Stimulated activated CD8-positive, alpha-beta memory T cell treated with anti-CD3 and anti-CD28 coated beads, Interleukin-15, amount 100 ng/mL, for 24 hours (primary cell): ENCODE measurements at regions not wholly inside any gene's neighbourhood (a gene's known extent, or its start where the extent isn't known, plus 50 kb on each side); places are given as distances from the start of the nearest gene placed in this dataset.
"Not testable (repeated sequence)": the region's sequence is repeated elsewhere in the genome, so short reads cannot be mapped to it uniquely, and the experiment has no call there.

ENCODE experiments used
- DNase-seq: peaks from one replicate; pipeline ENCODE4 v3.0.0-alpha.2; 2020; ENCODE audit warnings: low read depth

DNA sequence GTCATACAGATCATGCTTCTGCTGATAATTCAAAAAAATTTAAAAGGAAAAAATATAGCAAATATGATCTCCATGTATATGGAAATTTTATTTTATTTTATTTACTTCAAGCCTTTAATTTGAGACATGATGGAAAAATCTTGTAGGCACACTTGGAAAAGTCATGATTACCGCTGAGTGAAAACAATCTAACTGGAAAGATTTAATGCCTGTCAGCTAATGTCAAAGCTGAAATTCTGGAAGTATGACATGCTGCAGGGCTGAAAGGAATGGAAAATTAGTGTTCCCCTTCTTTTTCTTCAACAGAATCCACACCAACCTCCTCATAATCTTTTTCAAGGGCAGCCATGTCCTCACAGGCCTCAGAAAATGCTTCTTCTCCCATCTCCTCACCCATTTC lies 58.2 kb downstream of the RPRM start:
- DNase-seq = no peak

- no peak for DNase-seq
Observed at GRCh38 chr2:153417077-153417476, 61.5 kb downstream of the RPRM start.

DNA sequence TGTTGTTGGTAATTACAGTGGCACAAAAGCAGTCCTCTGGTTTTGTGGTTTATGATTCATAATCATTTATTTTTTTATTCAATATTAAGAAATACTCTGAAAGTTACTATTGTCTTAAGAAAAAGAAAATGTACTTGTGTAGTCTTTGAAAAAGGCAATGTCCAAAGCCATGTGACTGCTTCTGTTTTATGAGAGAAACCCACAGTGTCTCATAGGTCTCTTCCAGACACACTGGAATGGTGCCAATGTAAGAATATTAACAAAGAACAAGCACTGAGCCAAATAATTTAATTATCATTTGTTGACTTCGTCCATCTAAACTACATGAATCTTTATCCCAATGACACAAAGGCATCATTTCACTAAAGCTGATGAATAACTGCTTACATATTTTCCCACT lies 62.5 kb downstream of the RPRM start:
- no peak for DNase-seq

GRCh38 chr2:153408710-153409385 lies 69.7 kb downstream of the RPRM start:
- DNase-seq = no peak

DNA sequence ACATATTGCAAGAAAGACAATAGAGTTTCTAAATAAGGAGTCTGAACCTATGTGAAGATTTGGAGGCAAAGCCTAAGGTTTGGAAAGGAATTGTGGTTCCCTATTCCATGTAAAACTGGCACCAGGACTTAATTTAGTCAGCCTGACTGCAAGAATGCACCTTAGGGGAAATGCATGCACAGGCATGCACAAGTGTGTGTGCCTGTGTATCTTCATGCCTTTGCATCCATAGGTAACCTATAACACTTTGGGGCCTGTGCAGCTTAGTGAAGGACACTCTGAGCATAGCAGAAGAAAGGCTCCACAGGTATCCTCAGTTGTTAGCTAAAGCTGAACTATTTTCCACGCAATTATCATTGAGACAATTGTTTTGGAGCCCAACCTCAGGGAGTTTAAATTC lies 73.4 kb downstream of the RPRM start:
- DNase-seq = no peak

DNA sequence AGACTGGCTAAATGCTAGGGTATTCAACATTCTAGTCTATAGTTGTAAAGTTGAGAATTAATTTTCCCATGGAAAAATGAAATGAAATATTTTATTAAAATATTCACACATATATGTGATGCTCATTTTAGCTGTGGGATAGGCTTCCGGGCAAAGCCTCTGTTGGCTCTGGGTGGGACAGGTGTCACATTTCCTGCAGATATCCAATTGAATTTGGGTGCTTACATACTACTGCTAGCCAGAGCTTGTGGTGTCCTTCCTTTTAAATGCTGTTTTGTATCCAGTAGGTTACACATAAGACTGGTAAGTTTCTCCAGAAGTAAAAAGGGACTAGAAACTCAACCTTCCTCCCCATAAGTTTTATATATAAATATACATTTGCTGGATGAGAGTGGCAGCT lies 73.8 kb downstream of the RPRM start:
- DNase-seq = no peak

GRCh38 chr2:153403940-153404339 lies 74.6 kb downstream of the RPRM start:
- no peak for DNase-seq

GRCh38 chr2:153403352-153403751 lies 75.2 kb downstream of the RPRM start:
- not testable (repeated sequence) for DNase-seq

- no peak for DNase-seq
Observed at GRCh38 chr2:153394686-153395085, 83.9 kb downstream of the RPRM start.

DNA sequence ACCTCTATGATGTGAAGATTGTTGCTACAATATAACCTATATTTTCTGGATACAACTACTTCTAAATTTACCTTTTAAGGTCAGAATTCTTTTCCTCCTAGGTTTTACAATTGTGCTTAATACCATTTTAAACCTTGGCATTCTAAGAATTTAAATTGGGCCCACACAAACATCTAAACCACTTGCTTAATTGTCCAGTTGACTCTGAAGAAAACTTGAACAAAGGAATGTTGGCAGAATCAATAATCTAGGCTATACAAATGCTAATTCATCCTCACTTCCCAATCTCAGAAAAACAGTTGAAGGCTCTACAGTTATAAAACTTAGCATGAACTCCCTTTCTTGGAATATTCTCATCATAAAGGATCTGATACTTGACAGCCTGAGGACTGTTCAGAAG lies 84.3 kb downstream of the RPRM start:
- no peak for DNase-seq

DNA sequence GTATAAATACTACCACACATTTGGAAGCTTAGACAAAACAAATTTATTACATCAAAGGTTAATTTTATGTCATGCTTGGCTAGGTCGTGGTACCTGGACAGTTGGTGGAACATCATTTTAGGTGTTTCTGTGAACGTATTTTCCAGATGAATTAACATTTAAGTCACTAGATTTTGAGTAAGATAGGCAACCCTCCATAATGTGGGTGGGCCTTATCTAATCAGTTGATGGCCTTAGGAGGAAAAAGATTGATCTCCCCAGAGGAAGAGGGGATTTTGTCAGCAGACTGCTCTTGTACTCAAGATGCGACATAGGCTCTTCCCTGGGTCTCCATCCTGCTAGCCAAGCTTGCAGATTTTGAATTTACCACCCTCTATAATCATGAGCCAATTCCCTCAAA lies 85.0 kb downstream of the RPRM start:
- DNase-seq = no peak

DNA sequence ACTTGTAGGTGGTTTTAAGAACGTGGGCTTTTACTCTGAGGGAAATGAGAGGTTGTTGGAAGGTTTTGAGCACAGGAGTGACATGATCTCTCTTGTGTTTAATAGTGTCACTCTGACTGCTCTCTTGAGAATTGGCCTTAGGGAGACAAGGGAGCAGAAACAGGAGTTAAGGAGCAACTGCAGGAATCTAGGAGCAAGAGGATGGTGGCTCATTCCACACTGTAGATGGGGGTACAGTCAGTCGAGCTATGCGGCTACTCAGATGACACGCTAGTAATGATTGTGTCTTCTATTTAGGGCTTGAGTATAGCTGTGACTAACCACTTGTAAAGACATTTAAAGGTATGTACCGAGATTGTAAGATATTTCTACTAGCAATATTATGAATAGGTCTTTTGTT lies 87.4 kb downstream of the RPRM start:
- DNase-seq = no peak

DNA sequence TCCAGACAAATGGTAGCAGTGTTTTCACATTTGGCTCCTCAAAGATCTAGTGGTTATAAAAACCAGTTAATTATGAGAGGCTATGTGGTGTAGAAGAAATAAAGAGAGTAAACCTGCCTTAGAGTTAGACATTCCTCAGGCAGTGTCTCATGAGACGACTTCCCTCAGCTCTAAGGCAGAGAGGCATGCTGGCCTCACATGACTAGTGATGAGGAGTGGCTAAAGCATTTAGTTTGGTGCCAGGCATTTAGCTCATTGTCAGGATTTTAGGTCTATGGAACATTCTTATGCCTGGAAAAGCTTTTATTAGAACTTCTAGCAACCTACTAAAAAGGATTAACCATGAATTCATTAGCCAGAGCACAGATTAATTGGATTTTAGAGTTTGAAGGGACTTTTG lies 90.3 kb downstream of the RPRM start:
- DNase-seq = no peak

DNA sequence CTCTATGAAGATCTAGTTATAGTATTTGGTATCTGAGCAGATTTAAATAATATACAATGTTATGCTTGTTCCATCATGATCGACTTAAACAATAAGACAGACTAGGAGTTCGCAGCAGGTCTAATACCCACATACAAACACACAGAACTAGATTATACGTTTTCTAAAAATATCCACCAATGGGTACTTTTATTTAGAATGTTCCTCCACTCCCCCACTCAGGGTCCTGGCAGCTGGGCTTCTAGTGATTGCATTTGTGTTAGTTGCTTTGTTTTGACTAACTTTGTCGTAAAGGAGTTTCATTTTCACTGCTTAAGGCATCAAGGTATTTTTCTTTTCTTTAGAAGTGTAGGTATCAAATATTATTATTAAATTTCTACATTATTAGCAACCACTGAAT lies 91.4 kb downstream of the RPRM start:
- no peak for DNase-seq

- no peak for DNase-seq
Observed at GRCh38 chr2:153386481-153386897, 92.1 kb downstream of the RPRM start.

- DNase-seq = no peak
Observed at GRCh38 chr2:153373510-153374279, 104.9 kb downstream of the RPRM start.

GRCh38 chr2:153360239-153360638 lies 118.3 kb downstream of the RPRM start:
- no peak for DNase-seq

GRCh38 chr2:153354377-153354776 lies 124.2 kb downstream of the RPRM start:
- no peak for DNase-seq

- DNase-seq = no peak
Observed at GRCh38 chr2:153349603-153350002, 129.0 kb downstream of the RPRM start.

DNA sequence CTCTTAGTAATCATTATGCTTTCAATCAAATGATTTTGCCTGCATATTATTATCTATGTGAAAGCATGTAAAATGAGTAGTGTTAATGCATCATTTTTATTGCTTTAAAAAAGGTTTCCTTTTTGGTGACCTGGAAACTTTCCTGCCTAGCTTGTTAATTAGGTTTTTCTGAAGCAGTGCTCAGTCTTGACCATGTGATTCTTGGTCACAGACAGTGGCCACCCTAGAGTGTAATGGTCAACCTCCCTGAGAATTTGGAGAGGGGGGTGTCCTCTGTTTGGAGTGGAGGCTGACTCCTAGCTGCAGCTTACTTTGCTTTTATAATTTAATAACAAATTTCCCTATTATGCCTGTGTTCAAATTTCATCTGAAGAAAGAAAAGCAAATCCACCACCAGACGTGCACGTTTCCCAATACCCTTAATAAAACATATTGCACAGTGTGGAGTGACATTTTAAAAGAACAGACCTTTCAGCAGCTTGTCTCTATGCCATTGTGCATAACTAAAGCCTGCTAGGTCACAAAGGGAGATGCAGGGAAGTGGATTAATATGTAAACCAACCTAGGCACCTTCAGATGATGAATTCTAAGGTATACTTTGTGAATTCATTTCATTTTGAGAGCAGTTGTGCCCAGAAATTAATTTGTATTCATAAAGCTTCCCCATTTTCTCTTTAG lies 130.6 kb downstream of the RPRM start:
- DNase-seq = no peak

DNA sequence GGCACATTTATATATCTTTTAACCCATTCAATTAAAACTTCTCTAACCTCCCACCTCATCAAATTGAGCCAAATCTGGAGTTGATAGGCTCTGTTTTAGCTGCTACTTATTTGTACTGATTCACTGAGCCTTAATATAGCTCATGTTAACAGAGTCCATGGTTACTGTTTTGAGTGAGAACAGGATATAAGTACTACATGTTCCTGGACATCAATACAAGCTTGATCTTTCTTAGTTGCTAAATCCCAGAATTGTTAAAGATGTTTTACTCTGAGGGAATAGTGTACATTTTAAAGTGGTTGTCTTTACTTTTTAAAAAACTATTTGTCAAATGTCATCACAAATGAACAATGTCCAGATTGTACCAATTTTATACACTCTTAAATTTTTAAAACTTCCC lies 157.7 kb downstream of the RPRM start:
- no peak for DNase-seq

GRCh38 chr2:153311432-153311831 lies 167.1 kb downstream of the RPRM start:
- no peak for DNase-seq

GRCh38 chr2:153308466-153308865 lies 170.1 kb downstream of the RPRM start:
- no peak for DNase-seq
